ENCODE measurements at regions not wholly inside any gene's neighbourhood (a gene's known extent, or its start where the extent isn't known, plus 50 kb on each side); places are given as distances from the start of the nearest gene placed in this dataset.

- Histone ChIP-seq H3K4me1 (ENCODE audit: control insufficient read depth in 2 of 3, insufficient read depth in 2 of 3, low read depth in 1 of 3, low read length in 3 of 3) (no peaks in the 10 kb centered on the region), H3K36me3 (ENCODE audit: control insufficient read depth in 2 of 3, insufficient read depth in 3 of 3, low read length in 3 of 3) (no peaks in the 10 kb centered on the region), H3K9ac (ENCODE audit: low read length in 3 of 3) (no peak overlapping the region), H3K4me3 (ENCODE audit: low read length in 3 of 3) (no peak overlapping the region), H3K9me3 (ENCODE audit: control insufficient read depth in 2 of 3, insufficient read depth in 1 of 3, low read length in 3 of 3) (no peaks in the 10 kb centered on the region), H3K27ac (ENCODE audit: low read depth in 2 of 2, low read length in 2 of 2) (no peak overlapping the region), H3K27me3 (ENCODE audit: control insufficient read depth, insufficient read depth, low read length) (no peaks in the 10 kb centered on the region)
- FAIRE-seq (no peak), DNase-seq (no peak)
- intact Hi-C loops (cut with DNase I), result no loop called here
- TF ChIP-seq CTCF (IDR thresholded peaks at IDR 0.05; ENCODE audit: borderline replicate concordance, extremely low read depth, insufficient read depth), result no peak
These were observed 258.4 kb upstream of the TAS2R1 start for GRCh38 chr5:9888501-9888901.

DNA sequence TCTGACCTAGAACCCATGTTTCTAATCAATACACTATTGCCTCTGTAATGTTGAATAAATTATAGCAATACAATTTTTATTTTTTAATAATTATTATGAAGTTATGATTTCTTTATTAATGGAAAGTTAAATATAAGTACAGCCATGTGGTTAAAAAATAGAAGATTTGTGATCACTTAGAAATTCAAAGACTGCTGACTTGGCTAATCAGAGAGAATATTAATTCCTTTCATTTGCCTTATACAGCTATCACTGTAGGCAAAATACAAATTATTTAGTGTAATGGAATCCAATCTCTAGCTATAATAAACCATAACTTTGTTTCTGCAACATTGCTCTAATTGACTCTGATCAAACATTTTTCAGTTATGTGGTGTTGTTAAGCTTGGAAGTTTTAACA, 255.0 kb upstream of the TAS2R1 start:
- intact Hi-C loops (cut with DNase I), result no loop called here
- no peak for TF ChIP-seq CTCF (IDR thresholded peaks at IDR 0.05; ENCODE audit: borderline replicate concordance, extremely low read depth, insufficient read depth)
- Histone ChIP-seq H3K27me3 (ENCODE audit: control insufficient read depth, insufficient read depth, low read length) (no peaks in the 10 kb centered on the region), H3K9ac (ENCODE audit: low read length in 3 of 3) (no peak overlapping the region), H3K9me3 (ENCODE audit: control insufficient read depth in 2 of 3, insufficient read depth in 1 of 3, low read length in 3 of 3) (peaks cover 0 to 3% (median 0%) of the 10 kb centered on the region in 3 donors), H3K27ac (ENCODE audit: low read depth in 2 of 2, low read length in 2 of 2) (no peak overlapping the region), H3K36me3 (ENCODE audit: control insufficient read depth in 2 of 3, insufficient read depth in 3 of 3, low read length in 3 of 3) (no peaks in the 10 kb centered on the region), H3K4me1 (ENCODE audit: control insufficient read depth in 2 of 3, insufficient read depth in 2 of 3, low read depth in 1 of 3, low read length in 3 of 3) (no peaks in the 10 kb centered on the region), H3K4me3 (ENCODE audit: low read length in 3 of 3) (no peak overlapping the region)
- FAIRE-seq (no peak), DNase-seq (no peak)

DNA sequence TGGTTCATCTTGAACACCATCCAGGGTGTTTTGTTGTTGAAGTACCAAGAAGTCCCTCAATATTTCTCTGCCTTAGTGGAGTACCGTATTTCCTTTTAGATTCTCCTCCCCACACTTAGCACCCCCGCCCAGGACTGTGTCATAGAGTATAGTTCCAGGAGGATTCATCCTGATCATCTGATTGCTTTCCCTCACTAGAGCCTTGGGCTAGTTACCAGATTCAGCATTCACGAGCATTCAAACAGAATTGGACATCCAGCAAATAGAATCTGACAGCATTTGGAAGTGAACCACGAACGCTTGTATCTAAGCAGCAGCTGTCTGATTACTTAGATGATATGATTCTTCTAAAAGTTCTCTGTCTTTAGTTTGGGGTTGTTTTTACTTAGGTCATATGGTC, 248.1 kb upstream of the TAS2R1 start:
- Histone ChIP-seq H3K9me3 (ENCODE audit: control insufficient read depth in 2 of 3, insufficient read depth in 1 of 3, low read length in 3 of 3) (peaks cover 0 to 3% (median 0%) of the 10 kb centered on the region in 3 donors), H3K27ac (ENCODE audit: low read depth in 2 of 2, low read length in 2 of 2) (no peak overlapping the region), H3K4me3 (ENCODE audit: low read length in 3 of 3) (no peak overlapping the region), H3K27me3 (ENCODE audit: control insufficient read depth, insufficient read depth, low read length) (no peaks in the 10 kb centered on the region), H3K9ac (ENCODE audit: low read length in 3 of 3) (no peak overlapping the region), H3K4me1 (ENCODE audit: control insufficient read depth in 2 of 3, insufficient read depth in 2 of 3, low read depth in 1 of 3, low read length in 3 of 3) (no peaks in the 10 kb centered on the region), H3K36me3 (ENCODE audit: control insufficient read depth in 2 of 3, insufficient read depth in 3 of 3, low read length in 3 of 3) (no peaks in the 10 kb centered on the region)
- no peak for TF ChIP-seq CTCF (IDR thresholded peaks at IDR 0.05; ENCODE audit: borderline replicate concordance, extremely low read depth, insufficient read depth)
- DNase-seq, result no peak
- intact Hi-C loops (cut with DNase I), result no loop called here
- no peak for FAIRE-seq

DNA sequence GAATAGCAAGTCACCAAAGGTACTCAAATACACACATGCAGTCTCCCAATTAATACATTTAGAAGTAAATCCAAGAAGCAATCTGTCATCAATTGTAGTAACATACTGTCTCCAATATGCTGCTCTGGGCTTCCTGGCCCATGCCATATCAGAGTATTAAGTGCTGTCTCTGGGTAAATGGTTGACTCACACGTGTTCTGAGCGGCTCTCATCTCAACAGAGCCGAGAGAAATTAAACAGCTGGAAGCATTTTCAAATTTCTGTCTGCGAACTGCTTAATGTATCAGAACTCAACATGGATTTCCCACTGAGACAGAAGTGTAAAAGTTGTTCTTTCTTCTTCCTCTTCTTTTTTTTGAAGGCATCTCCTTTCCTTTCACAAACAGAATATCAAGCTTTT, 247.3 kb upstream of the TAS2R1 start:
- Histone ChIP-seq H3K4me1 (ENCODE audit: control insufficient read depth in 2 of 3, insufficient read depth in 2 of 3, low read depth in 1 of 3, low read length in 3 of 3) (no peaks in the 10 kb centered on the region), H3K27me3 (ENCODE audit: control insufficient read depth, insufficient read depth, low read length) (no peaks in the 10 kb centered on the region), H3K27ac (ENCODE audit: low read depth in 2 of 2, low read length in 2 of 2) (no peak overlapping the region), H3K9me3 (ENCODE audit: control insufficient read depth in 2 of 3, insufficient read depth in 1 of 3, low read length in 3 of 3) (peaks cover 0 to 3% (median 0%) of the 10 kb centered on the region in 3 donors), H3K9ac (ENCODE audit: low read length in 3 of 3) (no peak overlapping the region), H3K4me3 (ENCODE audit: low read length in 3 of 3) (no peak overlapping the region), H3K36me3 (ENCODE audit: control insufficient read depth in 2 of 3, insufficient read depth in 3 of 3, low read length in 3 of 3) (no peaks in the 10 kb centered on the region)
- no peak for TF ChIP-seq CTCF (IDR thresholded peaks at IDR 0.05; ENCODE audit: borderline replicate concordance, extremely low read depth, insufficient read depth)
- FAIRE-seq, result no peak
- intact Hi-C loops (cut with DNase I), result no loop called here
- DNase-seq, result no peak
